Panc1 (cell line): ENCODE measurements at regions not wholly inside any gene's neighbourhood (a gene's known extent, or its start where the extent isn't known, plus 50 kb on each side); places are given as distances from the start of the nearest gene placed in this dataset.

ENCODE experiments used
- ATAC-seq: fragments of 200-7000 bp; cut with Tn5 transposase; 2 replicates; pipeline ENCODE4 v1.9.1; 2020; ENCODE audit warnings: mild to moderate bottlenecking, moderate library complexity
- BruUV-seq: library from RNA; stranded (reverse); fragments of 400-500 nt; replicated peaks from 2 replicates; lab custom pipeline; 2021; lab: Mats Ljungman, UMichigan
- CTCF ChIA-PET: fragments of 300-600 bp; sonication (Branson Sonifier 250); formaldehyde crosslinking; loops from one replicate; lab custom pipeline; 2022; ENCODE audit warnings: antibody characterized with exemption; lab: Charles Lee
- POLR2A ChIA-PET: fragments of 300-600 bp; sonication (Branson Sonifier 250); formaldehyde crosslinking; loops from one replicate; lab custom pipeline; 2022; ENCODE audit warnings: antibody characterized with exemption; lab: Charles Lee
- DNase-seq: peaks from one replicate; pipeline ENCODE4 v3.0.0-alpha.2; 2010; ENCODE audit warnings: low read depth, low spot score
- H3K27ac ChIP-seq: 2 replicates; pipeline ENCODE4 v1.5.1; 2011; ENCODE audit warnings: mild to moderate bottlenecking, low read length, inconsistent platforms
- H3K27me3 ChIP-seq: fragments of 200-500 bp; sonication (Bioruptor generic); 2 replicates; pipeline ENCODE4 v1.6.0; 2014; ENCODE audit warnings: low read length, inconsistent platforms; ENCODE audit not compliant: control insufficient read depth, insufficient read depth
- H3K36me3 ChIP-seq: fragments of 200-500 bp; sonication (Bioruptor generic); 2 replicates; pipeline ENCODE4 v1.5.1; 2014; ENCODE audit warnings: inconsistent platforms, mild to moderate bottlenecking, low read length, moderate library complexity; ENCODE audit not compliant: control insufficient read depth, insufficient read depth
- H3K4me1 ChIP-seq: 2 replicates; pipeline ENCODE4 v1.5.1; 2011; ENCODE audit warnings: inconsistent platforms, mild to moderate bottlenecking, low read length, moderate library complexity; ENCODE audit not compliant: control insufficient read depth, insufficient read depth
- H3K4me3 ChIP-seq, 2 experiments: 2 replicates each; pipeline ENCODE4 v1.5.1; 2011 to 2012; ENCODE audit warnings: low read depth in 2 of 2, low read length in 2 of 2, mild to moderate bottlenecking in 2 of 2, inconsistent platforms in 1 of 2, moderate library complexity in 1 of 2
- H3K9me3 ChIP-seq: fragments of 200-500 bp; sonication (Bioruptor generic); 2 replicates; pipeline ENCODE4 v1.5.1; 2014; ENCODE audit warnings: low read depth, mild to moderate bottlenecking, inconsistent platforms, low read length, moderate library complexity; ENCODE audit not compliant: control insufficient read depth, insufficient read depth
- CTCF ChIP-seq: fragments of 450-650 bp; IDR thresholded peaks from 2 replicates; pipeline ENCODE4 v1.5.1; 2017; ENCODE audit warnings: mild to moderate bottlenecking
- POLR2AphosphoS5 ChIP-seq: IDR thresholded peaks from 2 replicates; pipeline ENCODE4 v1.6.1; 2012; ENCODE audit warnings: mild to moderate bottlenecking, low read depth, low read length, moderate library complexity
- REST ChIP-seq, 2 experiments: IDR thresholded peaks; 2 replicates each; pipeline ENCODE4 v1.6.1; 2011 to 2012; ENCODE audit warnings: low read depth in 2 of 2, control low read depth in 1 of 2, low read length in 1 of 2, mild to moderate bottlenecking in 1 of 2, moderate library complexity in 1 of 2; ENCODE audit not compliant: insufficient read depth in 1 of 2
- SIN3A ChIP-seq: IDR thresholded peaks from 2 replicates; pipeline ENCODE4 v1.6.1; 2012; ENCODE audit warnings: low read depth, mild to moderate bottlenecking, low read length, moderate library complexity, borderline replicate concordance; ENCODE audit not compliant: insufficient read depth
- TCF7L2 ChIP-seq: IDR thresholded peaks from 2 replicates; pipeline ENCODE4 v1.6.1; 2011; ENCODE audit warnings: mild to moderate bottlenecking, low read depth, low read length, inconsistent platforms
- in situ Hi-C: cut with HindIII; loops from 2 replicates; pipeline ENCODE4 v1.10.0; 2016; ENCODE audit warnings: low sequenced_read_pairs, low pct_unique_long_range_greater_than_20kb
- intact Hi-C: fragments of 100-400 bp; cut with micrococcal nuclease; formaldehyde crosslinking; loops from one replicate; pipeline ENCODE4 v1.10.0; 2022; ENCODE audit not compliant: unreplicated experiment

- ATAC-seq = no peak
- POLR2A ChIA-PET = no interaction called here
- CTCF ChIA-PET = no interaction called here
- Histone ChIP-seq H3K4me3 (no peak overlapping the region), H3K4me1 (no peaks in the 10 kb centered on the region), H3K9me3 (no peaks in the 10 kb centered on the region), H3K36me3 (no peaks in the 10 kb centered on the region), H3K27ac (no peak overlapping the region), H3K27me3 (no peaks in the 10 kb centered on the region)
- no TSS peak for BruUV-seq
- in situ Hi-C loops (loop anchor here (25.0 kb wide), 1 partner anchor 137 kb away; no protein-coding TSS in a partner anchor), intact Hi-C loops (no loop called here)
- TF ChIP-seq SIN3A = no peak
- no peak for TF ChIP-seq REST (IDR thresholded peaks at IDR 0.05; ENCODE audit: insufficient read depth in 1 of 2, low read depth in 2 of 2, low read length in 1 of 2)
- no peak for TF ChIP-seq POLR2AphosphoS5
- TF ChIP-seq CTCF = no peak
- TF ChIP-seq TCF7L2 = no peak
- DNase-seq = no peak
These were observed 151.7 kb upstream of the CPEB2 start for GRCh38 chr4:14850455-14851097.

- CTCF ChIA-PET = no interaction called here
- POLR2A ChIA-PET = no interaction called here
- H3K4me1 ChIP-seq = no peaks in the 10 kb centered on the region
- ATAC-seq (no peak), DNase-seq (no peak)
- no peaks in the 10 kb centered on the region for H3K9me3 ChIP-seq
- H3K27ac ChIP-seq = no peak overlapping the region
- no peaks in the 10 kb centered on the region for H3K27me3 ChIP-seq
- in situ Hi-C loops = loop anchor here (25.0 kb wide), 1 partner anchor 134 kb away; no protein-coding TSS in a partner anchor
- H3K4me3 ChIP-seq = no peak overlapping the region
- intact Hi-C loops = no loop called here
- no TSS peak for BruUV-seq
- H3K36me3 ChIP-seq = no peaks in the 10 kb centered on the region
- no peak for TF ChIP-seq TCF7L2
- no peak for TF ChIP-seq POLR2AphosphoS5
- TF ChIP-seq SIN3A = no peak
- no peak for TF ChIP-seq REST (IDR thresholded peaks at IDR 0.05; ENCODE audit: insufficient read depth in 1 of 2, low read depth in 2 of 2, low read length in 1 of 2)
- TF ChIP-seq CTCF = no peak
These were observed 148.9 kb upstream of the CPEB2 start for GRCh38 chr4:14853176-14853943.
